Lower leg skin (tissue), 4 donors: ENCODE measurements at regions not wholly inside any gene's neighbourhood (a gene's known extent, or its start where the extent isn't known, plus 50 kb on each side); places are given as distances from the start of the nearest gene placed in this dataset.

ENCODE experiments used
- DNase-seq, 2 donors: peaks; one replicate each; pipeline ENCODE4 v3.0.0-alpha.2; 2019; ENCODE audit warnings: low spot score in 2 of 2
- H3K4me3 ChIP-seq: fragments of 200-600 bp; sonication (generic); 2 replicates; pipeline ENCODE4 v1.5.1; 2017; ENCODE audit warnings: mild to moderate bottlenecking, low read depth; ENCODE audit not compliant: poor library complexity, severe bottlenecking
- POLR2A ChIP-seq, 2 donors: fragments of 450-650 bp; IDR thresholded peaks; one replicate each; pipeline ENCODE4 v1.6.1; 2016 to 2017; ENCODE audit warnings: antibody characterized with exemption in 2 of 2, mild to moderate bottlenecking in 1 of 2, moderate library complexity in 1 of 2
- WGBS, 2 donors: methylation state at CpG; one replicate each; pipeline ENCODE4 v1.1.5; 2018; 5-methylcytosine and 5-hydroxymethylcytosine counted together
- intact Hi-C: fragments of 100-400 bp; cut with DNase I; formaldehyde crosslinking; loops from one replicate; pipeline ENCODE4 v1.15.0; 2023; ENCODE audit warnings: low total_unique reads
- TF ChIP-seq, protein P1 (sequence below), 3 donors: fragments of 450-650 bp; IDR thresholded peaks; one replicate each; pipeline ENCODE4 v1.5.1; 2016; ENCODE audit warnings: antibody characterized with exemption in 3 of 3, mild to moderate bottlenecking in 3 of 3, moderate library complexity in 2 of 3

DNA sequence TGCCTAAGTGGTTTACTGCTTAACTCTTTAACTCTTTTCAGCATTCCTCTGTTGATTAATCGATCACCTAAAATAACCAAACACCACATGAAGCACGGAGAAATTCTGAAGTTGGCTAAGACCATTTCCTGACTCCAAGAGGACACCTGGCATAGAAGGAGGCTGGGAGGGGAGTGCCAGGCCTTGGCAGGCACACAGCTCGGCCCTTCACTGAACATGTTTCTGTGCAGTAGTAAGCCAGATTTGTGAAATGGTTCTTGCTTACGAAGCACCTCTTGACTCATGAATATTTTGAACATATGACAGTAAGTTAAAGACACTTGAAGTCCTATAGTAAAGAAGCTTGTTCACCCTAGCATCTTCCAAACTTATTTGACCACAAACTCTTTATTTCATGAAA lies 82.3 kb downstream of the FOXL1 start:
- intact Hi-C loops: no loop called here
- 80 to 89% methylated on average over 4 of the region's 4 CpGs for WGBS, 2 donors
- TF ChIP-seq POLR2A (IDR thresholded peaks at IDR 0.05): no peak
- TF ChIP-seq, protein P1, sequence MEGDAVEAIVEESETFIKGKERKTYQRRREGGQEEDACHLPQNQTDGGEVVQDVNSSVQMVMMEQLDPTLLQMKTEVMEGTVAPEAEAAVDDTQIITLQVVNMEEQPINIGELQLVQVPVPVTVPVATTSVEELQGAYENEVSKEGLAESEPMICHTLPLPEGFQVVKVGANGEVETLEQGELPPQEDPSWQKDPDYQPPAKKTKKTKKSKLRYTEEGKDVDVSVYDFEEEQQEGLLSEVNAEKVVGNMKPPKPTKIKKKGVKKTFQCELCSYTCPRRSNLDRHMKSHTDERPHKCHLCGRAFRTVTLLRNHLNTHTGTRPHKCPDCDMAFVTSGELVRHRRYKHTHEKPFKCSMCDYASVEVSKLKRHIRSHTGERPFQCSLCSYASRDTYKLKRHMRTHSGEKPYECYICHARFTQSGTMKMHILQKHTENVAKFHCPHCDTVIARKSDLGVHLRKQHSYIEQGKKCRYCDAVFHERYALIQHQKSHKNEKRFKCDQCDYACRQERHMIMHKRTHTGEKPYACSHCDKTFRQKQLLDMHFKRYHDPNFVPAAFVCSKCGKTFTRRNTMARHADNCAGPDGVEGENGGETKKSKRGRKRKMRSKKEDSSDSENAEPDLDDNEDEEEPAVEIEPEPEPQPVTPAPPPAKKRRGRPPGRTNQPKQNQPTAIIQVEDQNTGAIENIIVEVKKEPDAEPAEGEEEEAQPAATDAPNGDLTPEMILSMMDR (IDR thresholded peaks at IDR 0.05): no peak
- DNase-seq: no peak
- no peak overlapping the region for H3K4me3 ChIP-seq

DNA sequence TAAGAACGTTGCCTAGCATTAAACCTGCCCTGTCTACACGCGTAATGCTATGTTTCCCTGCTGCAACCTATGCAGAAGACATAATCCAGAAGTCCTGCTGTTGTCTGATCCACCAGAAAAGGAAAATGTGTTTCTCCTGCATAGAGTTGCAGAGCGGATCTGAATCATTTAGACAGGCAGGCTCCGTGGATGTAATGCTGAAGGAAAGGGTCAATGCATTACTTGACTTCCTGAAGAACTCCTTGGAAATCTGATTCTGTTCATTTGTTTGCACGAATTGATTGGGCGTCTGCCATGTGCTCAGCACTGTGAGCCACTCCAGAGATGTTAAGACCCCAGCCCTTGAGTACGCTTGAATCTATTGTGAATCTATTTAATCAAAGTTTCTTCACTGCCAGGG lies 83.4 kb downstream of the FOXL1 start:
- H3K4me3 ChIP-seq: no peak overlapping the region
- WGBS, 2 donors: 42 to 45% methylated on average over 8 of the region's 8 CpGs
- TF ChIP-seq, protein P1 (IDR thresholded peaks at IDR 0.05): no peak
- TF ChIP-seq POLR2A (IDR thresholded peaks at IDR 0.05): no peak
- no peak for DNase-seq
- intact Hi-C loops: no loop called here

DNA sequence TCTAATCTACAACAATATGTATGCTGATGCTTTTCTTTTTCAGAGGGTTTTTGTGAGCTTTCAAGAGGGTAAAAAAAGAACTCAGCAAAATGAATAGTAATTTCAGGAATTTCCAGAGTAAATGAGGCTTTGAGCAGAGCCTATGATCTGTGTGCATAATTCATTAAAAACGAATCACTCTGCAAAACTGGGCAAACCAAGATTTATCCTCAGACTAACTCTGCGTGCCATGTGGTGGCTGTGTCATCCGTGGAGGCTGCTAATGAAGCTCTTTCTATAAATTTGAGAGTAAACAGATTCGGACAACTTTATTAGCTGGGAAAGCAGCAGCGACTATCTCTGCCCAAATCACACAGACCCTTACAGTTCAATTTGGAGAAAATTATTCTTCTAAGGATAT lies 83.8 kb downstream of the FOXL1 start:
- WGBS, 2 donors: 49 to 52% methylated on average over 5 of the region's 5 CpGs
- intact Hi-C loops: no loop called here
- DNase-seq: peak in 1 of 2 donors; percentile 7
- no peak overlapping the region for H3K4me3 ChIP-seq
- TF ChIP-seq, protein P1 (IDR thresholded peaks at IDR 0.05): no peak
- TF ChIP-seq POLR2A (IDR thresholded peaks at IDR 0.05): no peak

DNA sequence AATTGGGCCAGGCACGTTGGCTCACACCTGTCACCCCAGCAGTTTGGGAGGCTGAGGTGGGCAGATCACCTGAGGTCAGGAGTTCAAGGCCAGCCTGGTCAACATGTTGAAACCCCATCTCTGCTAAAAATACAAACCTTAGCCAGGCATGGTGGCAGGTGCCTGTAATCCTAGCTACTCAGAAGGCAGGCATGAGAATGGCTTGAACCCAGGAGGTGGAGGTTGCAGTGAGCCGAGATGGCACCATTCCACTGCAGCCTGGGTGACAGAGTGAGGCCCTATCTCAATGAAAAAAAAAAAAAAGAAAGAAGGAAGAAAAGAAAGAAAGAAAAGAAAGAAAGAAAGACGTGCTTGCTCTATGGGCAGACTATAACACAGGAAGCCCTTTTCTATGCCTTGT lies 84.4 kb downstream of the FOXL1 start:
- peak in 1 of 2 donors; percentile 42 for DNase-seq
- no peak overlapping the region for H3K4me3 ChIP-seq
- TF ChIP-seq, protein P1 (IDR thresholded peaks at IDR 0.05): no peak
- no peak for TF ChIP-seq POLR2A (IDR thresholded peaks at IDR 0.05)
- intact Hi-C loops: no loop called here
- 74 to 77% methylated on average over 3 of the region's 3 CpGs for WGBS, 2 donors

DNA sequence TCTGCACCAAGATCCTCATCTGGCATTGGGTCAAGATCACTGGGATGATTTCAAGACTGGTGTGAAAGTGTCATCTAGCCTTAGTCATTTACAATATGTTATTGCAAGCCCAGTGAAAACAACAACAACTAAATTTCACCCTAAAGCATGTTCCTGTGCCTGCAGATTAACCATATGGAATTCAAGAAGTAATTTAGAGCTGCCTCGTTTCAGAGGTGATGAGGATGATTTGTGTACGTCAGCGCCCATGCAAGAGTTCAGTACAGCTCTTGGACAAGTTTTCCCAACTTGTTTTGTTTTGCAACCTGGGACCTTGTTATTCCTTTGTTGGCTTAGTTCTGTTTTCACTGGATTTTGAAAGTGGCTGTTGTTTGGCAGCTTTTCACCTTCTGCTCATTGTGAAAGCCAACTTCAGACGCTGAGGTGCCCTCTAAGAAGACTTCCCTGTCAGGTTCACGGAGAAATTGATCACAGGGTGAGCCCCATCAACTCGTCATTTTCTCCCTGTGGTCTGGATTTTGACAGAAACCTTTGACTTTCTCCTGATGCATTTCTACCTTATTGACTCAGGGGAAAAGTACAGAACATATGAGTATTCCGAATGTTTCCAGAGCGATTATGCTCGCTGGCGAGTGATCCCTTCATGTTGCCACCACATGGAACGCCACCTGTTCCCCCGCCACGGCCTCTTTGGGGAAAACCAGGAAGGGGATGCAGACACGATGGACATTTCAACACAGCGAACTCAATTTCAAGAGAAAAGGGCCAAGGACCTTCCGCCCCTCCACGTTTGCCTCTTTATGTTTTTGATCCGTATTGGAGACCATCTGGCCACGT lies 85.6 kb downstream of the FOXL1 start:
- H3K4me3 ChIP-seq: no peak overlapping the region
- WGBS, 2 donors: 51 to 61% methylated on average over 19 of the region's 19 CpGs
- intact Hi-C loops: no loop called here
- TF ChIP-seq, protein P1 (IDR thresholded peaks at IDR 0.05): no peak
- TF ChIP-seq POLR2A (IDR thresholded peaks at IDR 0.05): no peak
- peak in 1 of 2 donors; percentile 62 for DNase-seq
